Cortex of kidney (tissue), 1 donor: ENCODE measurements at regions not wholly inside any gene's neighbourhood (a gene's known extent, or its start where the extent isn't known, plus 50 kb on each side); places are given as distances from the start of the nearest gene placed in this dataset.

Experiments
- DNase-seq: peaks from one replicate; lab custom pipeline; 2025; lab: John Stamatoyannopoulos, UW

DNA sequence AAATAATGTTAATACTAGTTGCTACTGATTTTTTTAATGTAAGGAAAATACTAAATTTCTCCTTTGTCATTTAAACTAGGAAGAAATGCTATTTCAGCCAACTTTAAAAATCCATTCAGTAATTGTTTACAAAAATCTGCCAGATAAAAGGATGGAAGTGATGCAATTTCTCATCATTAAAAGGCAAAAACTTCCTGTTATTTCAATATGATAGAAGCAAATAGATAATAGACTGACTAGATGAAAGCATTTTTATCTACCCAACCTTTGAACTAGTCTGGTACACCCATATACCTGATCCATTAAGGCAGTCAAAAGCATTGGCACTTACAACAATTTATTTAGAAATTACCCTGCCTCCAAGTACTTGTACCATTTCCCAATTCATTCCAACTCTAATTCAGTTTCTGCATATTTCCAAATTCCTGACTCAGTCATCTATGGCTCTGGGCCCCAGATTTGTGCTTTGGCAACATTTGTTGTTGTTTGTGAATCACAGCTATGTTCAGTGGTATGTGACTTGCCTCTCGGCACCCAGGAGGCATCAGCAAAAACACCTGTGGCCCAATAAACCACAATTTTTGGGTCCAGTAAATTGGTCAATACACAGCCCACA, 482.6 kb upstream of the SEMA3A start:
- no peak for DNase-seq

DNA sequence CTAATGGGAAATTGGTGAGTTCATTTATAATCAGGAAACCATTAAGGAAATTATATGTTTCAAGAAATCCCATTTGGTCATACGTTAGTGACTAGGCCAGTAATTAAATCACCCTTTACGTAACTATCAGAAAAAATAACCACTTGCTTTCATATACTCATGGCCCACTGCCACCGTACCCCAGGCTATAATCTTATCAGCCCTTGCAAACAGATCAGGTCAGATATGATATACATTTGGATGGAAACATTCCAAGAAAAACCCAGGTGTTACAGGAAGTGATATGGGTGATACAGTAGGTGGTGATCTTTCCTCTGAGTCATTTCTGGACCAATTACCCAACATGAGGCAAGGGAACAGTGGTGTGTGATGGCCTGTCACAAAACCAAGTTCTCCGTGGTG, 481.0 kb upstream of the SEMA3A start:
- DNase-seq = no peak

DNA sequence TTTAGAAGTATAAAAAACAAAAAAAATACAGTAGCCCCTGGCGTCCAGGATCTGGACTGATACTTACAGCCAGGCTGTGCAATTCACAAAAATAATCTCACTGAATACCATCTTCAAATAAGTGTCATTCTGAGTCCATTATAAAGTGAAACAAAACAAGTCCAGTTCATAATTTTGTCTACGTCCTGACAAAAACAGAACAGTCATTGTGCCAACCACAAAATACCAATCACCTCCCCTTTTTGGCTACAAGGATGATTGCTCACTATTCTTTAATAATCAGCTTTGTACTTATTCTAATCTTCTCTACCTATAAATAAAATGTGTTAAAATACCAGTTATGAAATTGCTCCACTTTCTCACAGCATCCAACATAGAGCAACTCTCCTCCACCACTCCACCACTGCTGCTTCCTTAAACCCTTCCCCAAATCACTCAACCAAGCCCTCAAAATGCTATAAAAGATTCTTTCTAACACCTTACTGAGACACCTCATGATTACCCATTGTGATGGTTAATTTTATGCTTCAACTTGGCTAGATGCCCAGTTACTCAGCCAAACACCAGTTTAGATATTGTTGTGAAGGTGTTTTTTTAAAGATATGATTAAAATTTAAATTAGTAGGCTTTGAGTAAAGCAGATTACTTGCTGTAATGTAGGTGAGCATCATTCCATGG, 479.8 kb upstream of the SEMA3A start:
- DNase-seq = no peak

GRCh38 chr7:84669177-84669732, 474.7 kb upstream of the SEMA3A start:
- no peak for DNase-seq

- DNase-seq = no peak
Observed at GRCh38 chr7:84668116-84668515, 473.5 kb upstream of the SEMA3A start.

- DNase-seq = no peak
Observed at GRCh38 chr7:84666651-84667050, 472.1 kb upstream of the SEMA3A start.

GRCh38 chr7:84665339-84665738, 470.8 kb upstream of the SEMA3A start:
- DNase-seq = no peak

DNA sequence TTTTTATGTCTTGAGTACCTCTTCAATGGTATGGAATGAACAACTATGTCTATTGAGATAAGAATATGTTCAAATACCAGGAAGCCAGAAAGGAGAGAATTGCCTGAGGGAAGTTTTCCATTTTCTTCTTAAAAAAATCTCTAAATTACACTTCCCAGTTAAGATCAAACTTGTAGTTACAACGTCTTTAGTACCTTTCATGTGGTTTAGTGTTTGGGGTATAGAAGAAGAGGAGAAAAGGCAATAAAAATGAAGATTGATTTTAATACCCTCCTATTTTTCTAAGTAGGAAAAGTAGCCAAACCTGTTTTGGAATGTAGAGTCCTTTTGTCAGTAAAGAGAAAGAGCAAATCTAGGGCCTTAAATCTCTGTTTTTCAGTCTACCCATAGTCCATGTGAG, 470.0 kb upstream of the SEMA3A start:
- DNase-seq = no peak

DNA sequence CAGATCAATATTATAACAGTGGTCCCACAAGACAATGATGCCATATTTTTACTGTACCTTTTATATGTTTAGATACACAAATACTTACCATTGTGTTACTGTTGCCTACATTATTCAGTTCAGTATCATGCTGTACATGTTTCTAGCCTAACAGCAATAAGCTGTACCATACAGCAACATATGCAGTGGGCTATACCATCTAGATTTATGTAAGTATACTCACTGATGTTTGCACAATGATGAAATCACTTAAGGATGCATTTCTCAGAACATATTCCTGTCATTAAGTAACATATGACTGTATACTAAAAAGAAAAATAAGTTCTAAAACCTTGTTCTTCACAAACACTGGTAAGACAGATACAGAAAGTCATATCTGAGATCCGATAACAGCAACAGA, 468.6 kb upstream of the SEMA3A start:
- no peak for DNase-seq

DNA sequence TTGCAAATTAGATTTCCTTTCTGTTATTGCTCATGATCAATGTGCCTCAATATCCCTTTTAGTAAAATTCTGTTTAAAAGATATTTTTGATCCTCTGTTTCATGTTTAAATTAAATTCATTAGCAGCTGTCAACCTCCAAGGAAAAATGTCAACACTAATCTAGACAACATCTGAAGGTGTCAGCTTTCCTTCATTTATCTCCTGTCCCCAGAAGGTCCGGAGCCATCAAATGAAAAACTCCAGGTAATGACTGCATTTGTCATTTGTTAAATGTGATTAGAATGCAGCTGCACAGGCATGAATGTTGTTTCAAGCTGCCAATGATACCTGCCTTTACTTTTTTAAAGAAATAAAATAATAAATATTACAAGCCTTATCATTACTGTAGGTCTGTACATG, 463.7 kb upstream of the SEMA3A start:
- DNase-seq = no peak

DNA sequence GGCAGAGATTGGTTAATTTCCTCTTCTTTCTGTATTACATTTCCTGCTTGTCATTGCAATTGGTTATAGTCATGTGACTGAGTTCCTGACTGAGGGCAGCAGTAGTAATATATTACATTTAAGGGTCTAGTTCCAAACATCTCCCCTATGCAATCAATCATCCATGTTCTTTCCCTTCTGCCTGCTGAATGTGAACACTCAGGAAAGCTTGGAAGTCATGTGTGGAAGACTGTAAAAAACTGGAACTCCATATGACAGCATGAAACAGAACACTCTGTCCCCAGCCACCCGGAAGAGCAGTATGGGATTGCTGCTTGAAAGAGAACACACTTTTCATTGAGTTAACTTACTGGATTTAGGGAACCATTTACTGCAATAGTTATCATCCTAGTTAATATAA, 459.7 kb upstream of the SEMA3A start:
- DNase-seq = no peak

DNA sequence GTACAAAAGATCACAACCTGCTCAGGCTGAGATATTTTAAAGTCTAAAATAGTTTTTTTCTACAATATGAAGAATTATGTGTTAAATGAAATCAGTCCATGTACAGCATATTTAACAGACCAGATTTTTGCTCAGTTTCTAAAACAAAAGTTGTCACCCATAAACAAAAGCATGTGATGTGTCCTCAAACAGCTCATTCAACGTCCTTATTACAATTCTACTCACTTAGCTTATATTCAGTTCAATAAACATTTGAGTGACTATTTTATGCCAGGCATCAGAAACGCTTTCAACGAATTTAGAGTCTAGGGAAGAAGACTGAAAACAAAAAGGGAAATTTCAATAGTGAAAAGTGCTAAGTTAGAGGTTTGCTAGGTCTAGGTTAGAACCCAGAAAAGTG, 457.3 kb upstream of the SEMA3A start:
- DNase-seq = no peak

DNA sequence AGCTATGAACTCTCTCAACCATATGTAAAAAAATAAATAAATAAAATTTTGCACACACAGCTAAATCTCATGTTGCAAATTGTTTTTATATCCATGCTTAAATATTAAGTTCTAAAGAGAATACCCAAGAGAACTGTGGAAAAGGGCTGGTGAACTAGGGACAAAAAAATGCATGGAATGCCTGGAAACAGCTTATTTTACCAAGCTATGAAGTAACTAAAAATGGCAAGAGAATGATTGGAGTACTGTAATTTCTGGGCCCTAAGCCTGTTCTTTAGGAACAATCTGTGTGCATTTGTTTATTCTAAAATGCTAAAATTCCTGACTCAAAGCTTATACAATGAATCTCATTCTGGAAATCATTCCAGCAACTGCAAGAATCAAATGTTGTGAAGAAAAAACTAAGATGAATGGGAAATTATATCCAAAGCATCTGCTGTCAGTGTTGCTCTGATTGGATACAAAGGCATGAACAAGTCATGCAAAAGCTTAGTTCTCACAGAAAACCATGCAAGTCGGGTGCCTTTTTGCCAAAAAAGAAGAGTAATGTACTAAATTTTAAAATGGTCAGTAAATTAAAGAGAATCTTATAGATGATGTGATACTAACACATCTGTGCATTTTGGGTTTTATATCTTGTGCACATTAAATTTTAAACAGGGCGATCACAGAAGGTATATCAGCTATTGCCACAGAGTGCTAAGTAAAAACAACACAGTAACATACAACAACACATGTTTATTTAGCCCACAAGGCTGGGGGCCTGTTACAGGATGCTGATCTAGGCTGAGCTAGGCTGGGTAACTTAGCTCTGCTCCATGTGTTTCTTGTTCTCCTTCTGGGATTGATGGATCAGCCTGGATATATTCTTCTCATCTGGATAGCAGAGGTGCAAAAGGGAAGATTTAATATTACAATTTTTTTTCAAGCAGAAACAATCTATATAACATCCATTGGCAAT, 453.5 kb upstream of the SEMA3A start:
- no peak for DNase-seq

- DNase-seq = no peak
Observed at GRCh38 chr7:84642611-84643010, 448.0 kb upstream of the SEMA3A start.

GRCh38 chr7:84640637-84641036, 446.0 kb upstream of the SEMA3A start:
- no peak for DNase-seq

DNA sequence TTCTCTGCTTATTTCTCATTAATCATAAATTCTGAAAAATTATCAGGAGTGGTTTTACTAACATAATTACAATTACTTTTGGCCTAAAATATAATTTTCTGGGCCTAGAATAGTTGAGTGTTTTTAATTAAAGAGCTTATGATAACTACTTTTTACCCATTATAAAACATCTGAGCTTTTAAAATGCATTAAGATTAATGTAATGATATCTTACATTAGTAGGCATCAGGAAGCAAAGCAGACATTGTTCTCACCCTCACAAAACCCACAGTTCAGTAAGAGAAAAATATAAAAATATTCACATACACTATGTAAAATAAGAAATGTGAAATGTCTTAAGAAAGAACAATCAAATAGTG, 443.7 kb upstream of the SEMA3A start:
- DNase-seq = no peak

GRCh38 chr7:84637568-84638338, 443.2 kb upstream of the SEMA3A start:
- no peak for DNase-seq

DNA sequence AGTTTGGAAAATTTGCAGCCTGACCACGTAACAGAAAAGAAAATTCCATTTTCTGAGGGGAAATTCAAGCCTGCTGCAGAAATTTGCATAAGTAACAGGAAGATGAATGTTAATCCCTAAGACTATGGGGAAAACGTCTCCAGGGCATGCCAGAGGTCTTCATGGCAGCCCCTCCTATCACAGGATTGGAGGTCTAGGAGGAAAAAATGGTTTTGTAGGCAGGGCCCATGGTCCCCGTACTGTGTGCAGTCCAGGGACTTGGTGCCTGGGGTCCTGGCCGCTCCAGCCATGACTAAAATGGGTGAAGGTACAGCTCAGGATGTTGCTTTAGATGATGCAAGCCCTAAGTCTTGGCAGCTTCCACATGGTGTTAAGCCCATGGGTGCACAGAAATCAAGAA, 437.3 kb upstream of the SEMA3A start:
- DNase-seq = no peak

DNA sequence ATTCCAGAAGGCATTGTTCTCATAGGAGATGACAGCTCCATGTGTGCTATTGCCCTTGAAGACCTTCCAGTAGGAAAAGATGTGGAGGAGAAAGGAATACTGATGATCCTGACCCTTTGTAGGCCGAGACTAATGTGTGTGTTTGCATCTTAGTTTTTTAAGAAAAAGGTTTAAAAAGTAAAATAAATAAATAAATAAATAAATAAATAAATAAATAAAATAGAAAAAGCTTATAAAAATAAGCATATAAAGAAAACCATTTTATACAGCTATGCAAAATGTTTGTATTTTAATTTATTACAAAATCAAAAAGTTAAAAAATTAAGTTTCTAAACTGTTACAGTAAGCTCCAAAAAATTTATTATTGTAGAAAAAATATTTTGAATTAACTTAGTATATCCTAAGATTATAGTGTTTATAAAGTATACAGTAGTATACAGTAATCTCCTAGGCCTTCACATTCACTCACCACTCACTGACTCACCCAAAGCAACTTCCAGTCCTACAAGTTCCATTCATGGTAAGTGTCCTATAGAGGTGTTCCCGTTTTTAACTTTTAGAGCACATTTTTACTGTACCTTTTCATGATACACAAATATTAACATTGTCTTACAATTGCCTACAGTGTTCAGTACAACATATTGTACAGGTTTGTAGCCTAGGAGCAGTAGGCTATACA, 435.2 kb upstream of the SEMA3A start:
- no peak for DNase-seq

DNA sequence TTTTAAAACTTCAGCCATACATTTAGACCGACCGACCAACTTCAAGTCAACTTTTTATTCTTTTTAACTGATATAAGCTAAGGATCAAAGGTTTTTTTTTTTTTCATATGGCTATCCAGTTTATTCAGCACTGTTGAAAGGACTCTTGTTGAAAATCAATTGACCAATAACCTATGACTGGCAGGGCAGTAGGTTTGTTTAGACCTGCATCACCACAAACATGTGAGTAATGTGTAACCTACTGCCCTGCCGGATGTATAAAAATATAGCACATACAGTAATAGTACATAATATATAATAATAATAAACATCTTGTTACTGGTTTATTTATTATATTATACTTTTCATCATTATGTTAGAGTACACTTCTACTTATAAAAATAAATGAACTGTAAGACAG, 434.6 kb upstream of the SEMA3A start:
- no peak for DNase-seq

GRCh38 chr7:84627250-84627649, 432.7 kb upstream of the SEMA3A start:
- no peak for DNase-seq
